ENCODE measurements at regions not wholly inside any gene's neighbourhood (a gene's known extent, or its start where the extent isn't known, plus 50 kb on each side); places are given as distances from the start of the nearest gene placed in this dataset.

- TF ChIP-seq CTCF (IDR thresholded peaks at IDR 0.05; ENCODE audit: insufficient read depth, low read length, poor library complexity, severe bottlenecking) (no peak), EZH2phosphoT487 (conservative IDR thresholded peaks at IDR 0.05; ENCODE audit: low read length) (no peak)
Observed at GRCh38 chr2:187838690-187839089, 284.5 kb upstream of the TFPI start.
